ENCODE measurements at regions not wholly inside any gene's neighbourhood (a gene's known extent, or its start where the extent isn't known, plus 50 kb on each side); places are given as distances from the start of the nearest gene placed in this dataset.

DNA sequence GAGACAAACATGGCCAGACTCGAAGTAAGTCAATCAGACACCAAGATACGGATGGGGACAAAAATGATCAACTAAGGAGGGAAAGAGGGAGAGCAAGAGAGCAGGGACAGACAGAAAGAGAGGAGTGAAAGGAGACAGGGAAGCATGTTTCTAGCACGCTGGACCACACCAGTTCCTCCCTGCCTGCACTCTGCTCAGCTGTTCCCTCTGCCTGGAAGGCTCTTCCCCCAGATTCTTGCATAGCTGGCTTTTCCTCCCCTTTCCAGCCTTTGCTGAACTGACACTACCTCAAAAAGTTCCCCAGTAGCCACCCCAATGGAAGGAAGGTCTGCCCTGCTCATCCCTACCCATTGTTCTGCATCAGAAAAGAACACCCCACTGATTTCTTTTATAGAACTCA, 185.9 kb downstream of the MAFB start:
- TF ChIP-seq POLR2A (IDR thresholded peaks at IDR 0.05) (no peak), EP300 (IDR thresholded peaks at IDR 0.05) (no peak)
- TF ChIP-seq, protein P1, sequence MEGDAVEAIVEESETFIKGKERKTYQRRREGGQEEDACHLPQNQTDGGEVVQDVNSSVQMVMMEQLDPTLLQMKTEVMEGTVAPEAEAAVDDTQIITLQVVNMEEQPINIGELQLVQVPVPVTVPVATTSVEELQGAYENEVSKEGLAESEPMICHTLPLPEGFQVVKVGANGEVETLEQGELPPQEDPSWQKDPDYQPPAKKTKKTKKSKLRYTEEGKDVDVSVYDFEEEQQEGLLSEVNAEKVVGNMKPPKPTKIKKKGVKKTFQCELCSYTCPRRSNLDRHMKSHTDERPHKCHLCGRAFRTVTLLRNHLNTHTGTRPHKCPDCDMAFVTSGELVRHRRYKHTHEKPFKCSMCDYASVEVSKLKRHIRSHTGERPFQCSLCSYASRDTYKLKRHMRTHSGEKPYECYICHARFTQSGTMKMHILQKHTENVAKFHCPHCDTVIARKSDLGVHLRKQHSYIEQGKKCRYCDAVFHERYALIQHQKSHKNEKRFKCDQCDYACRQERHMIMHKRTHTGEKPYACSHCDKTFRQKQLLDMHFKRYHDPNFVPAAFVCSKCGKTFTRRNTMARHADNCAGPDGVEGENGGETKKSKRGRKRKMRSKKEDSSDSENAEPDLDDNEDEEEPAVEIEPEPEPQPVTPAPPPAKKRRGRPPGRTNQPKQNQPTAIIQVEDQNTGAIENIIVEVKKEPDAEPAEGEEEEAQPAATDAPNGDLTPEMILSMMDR (IDR thresholded peaks at IDR 0.05) = no peak
- H3K4me3 ChIP-seq = no peak overlapping the region
- H3K9me3 ChIP-seq = no peaks in the 10 kb centered on the region
- no peaks in the 10 kb centered on the region for H3K4me1 ChIP-seq (ENCODE audit: insufficient read depth)
- no peaks in the 10 kb centered on the region for H3K27me3 ChIP-seq
- intact Hi-C loops (cut with DNase I) = no loop called here
- no peak for DNase-seq
- 19 to 34% (median 30%) methylated on average over 3 of the region's 3 CpGs for WGBS, 3 donors
- H3K27ac ChIP-seq = no peak overlapping the region
- H3K36me3 ChIP-seq = no peaks in the 10 kb centered on the region

DNA sequence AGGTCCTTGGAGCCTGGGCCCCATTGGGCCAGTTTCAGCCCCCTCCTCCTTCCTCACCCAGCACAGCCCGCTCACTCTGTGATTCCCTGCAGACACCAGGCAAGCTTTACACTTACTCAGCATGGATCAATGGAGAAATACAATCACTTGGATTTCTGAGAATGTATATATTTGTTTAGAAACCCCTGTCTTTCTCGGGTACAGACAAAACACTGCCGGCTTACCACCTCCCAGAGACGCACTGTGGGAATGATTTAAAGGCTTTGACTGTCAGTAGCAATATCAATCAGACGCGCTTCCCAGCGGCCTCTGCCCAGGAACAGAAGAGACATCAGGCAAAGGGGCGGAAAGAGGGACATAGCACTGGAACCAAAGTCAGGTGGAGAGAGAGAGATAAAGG, 186.5 kb downstream of the MAFB start:
- intact Hi-C loops (cut with DNase I) = no loop called here
- 30 to 39% (median 30%) methylated on average over 8 of the region's 8 CpGs for WGBS, 3 donors

DNA sequence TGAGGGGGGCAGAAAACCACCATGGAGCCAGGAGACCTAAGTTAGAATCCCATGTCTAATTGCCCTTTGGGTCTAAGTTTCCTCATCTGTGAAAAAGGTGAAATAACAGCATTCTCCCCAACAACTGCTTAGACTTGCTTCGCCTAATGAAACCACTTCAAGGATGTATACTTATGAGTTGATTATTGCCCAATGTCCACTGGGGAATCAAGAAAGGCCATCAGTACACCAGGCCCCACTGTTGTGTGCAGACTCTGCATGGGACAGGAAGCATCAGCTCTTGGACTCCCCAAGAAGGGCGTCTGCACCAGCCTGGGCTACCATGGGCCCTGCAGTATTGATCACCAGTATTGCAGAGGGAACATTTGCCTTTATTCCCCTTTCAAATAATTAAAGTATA, 189.6 kb downstream of the MAFB start:
- Histone ChIP-seq H3K27me3 (no peaks in the 10 kb centered on the region), H3K27ac (no peak overlapping the region), H3K36me3 (no peaks in the 10 kb centered on the region), H3K9me3 (no peaks in the 10 kb centered on the region), H3K4me3 (no peak overlapping the region), H3K4me1 (ENCODE audit: insufficient read depth) (no peaks in the 10 kb centered on the region)
- WGBS, 3 donors = 86 to 88% (median 86%) methylated on average over 2 of the region's 2 CpGs
- TF ChIP-seq POLR2A (IDR thresholded peaks at IDR 0.05) = no peak
- TF ChIP-seq EP300 (IDR thresholded peaks at IDR 0.05) = no peak
- TF ChIP-seq, protein P1 (IDR thresholded peaks at IDR 0.05) = no peak
- intact Hi-C loops (cut with DNase I) = no loop called here
- DNase-seq = no peak

More for the DNA sequence above, 186.5 kb downstream of the MAFB start:
- no peaks in the 10 kb centered on the region for H3K36me3 ChIP-seq
- H3K4me3 ChIP-seq = no peak overlapping the region
- H3K4me1 ChIP-seq (ENCODE audit: insufficient read depth) = no peaks in the 10 kb centered on the region
- no peak for DNase-seq
- H3K9me3 ChIP-seq = no peaks in the 10 kb centered on the region
- TF ChIP-seq EP300 (IDR thresholded peaks at IDR 0.05) (no peak), POLR2A (IDR thresholded peaks at IDR 0.05) (no peak)
- TF ChIP-seq, protein P1 (IDR thresholded peaks at IDR 0.05) = no peak
- H3K27me3 ChIP-seq = no peaks in the 10 kb centered on the region
- no peak overlapping the region for H3K27ac ChIP-seq

DNA sequence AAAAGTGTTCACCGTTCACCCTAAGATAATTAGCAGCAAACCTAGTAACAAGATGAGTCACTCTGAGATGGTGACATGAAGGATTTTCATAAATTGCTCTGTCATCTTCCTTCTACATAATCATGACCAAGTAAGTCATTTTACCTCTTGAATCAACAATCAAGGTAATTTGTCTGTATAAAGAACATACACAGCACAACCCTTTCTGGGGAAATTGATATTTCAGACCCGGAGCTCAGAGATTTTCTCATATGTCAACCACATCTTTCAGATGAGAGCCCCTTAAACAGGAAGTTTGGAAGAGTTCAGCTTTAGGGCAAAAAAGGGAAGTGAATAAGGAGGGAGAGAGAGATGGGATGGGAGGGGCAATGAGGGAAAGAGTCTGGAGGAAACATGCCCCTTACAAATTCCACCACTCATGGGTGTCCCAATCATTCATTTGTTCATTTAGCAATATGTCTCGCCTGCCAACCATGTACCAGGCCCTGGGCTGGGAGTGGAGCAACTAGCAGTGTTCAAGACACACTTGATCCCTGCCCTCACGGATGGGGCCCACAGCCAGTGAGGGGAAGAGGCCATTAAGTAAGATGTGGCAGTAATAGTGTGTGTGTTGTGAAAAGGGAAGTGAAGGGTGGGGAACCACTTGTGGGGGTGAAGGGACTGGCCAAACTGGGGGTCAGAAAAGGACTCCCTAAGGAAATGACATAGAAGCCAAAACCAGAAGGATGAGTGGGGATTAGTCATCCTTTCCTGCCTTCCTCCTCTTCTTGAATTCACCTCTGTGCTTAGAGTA, 190.9 kb downstream of the MAFB start:
- Histone ChIP-seq H3K4me3 (no peak overlapping the region), H3K27ac (no peak overlapping the region), H3K36me3 (no peaks in the 10 kb centered on the region), H3K27me3 (no peaks in the 10 kb centered on the region), H3K4me1 (ENCODE audit: insufficient read depth) (no peaks in the 10 kb centered on the region), H3K9me3 (no peaks in the 10 kb centered on the region)
- WGBS, 3 donors = 71 to 80% (median 74%) methylated on average over 4 of the region's 4 CpGs
- no peak for DNase-seq
- TF ChIP-seq EP300 (IDR thresholded peaks at IDR 0.05) (no peak), POLR2A (IDR thresholded peaks at IDR 0.05) (no peak)
- TF ChIP-seq, protein P1 (IDR thresholded peaks at IDR 0.05) = no peak
- intact Hi-C loops (cut with DNase I) = no loop called here

All from ovary (tissue), 7 donors.